ENCODE measurements at regions not wholly inside any gene's neighbourhood (a gene's known extent, or its start where the extent isn't known, plus 50 kb on each side); places are given as distances from the start of the nearest gene placed in this dataset.

- DNase-seq (no peak), ATAC-seq (no peak)
- H3K4me1 ChIP-seq = no peaks in the 10 kb centered on the region
- H3K27me3 ChIP-seq (ENCODE audit: low read depth) = no peaks in the 10 kb centered on the region
- TF ChIP-seq CTCF (IDR thresholded peaks at IDR 0.05) = no peak
- no peak overlapping the region for H3K27ac ChIP-seq
- no peaks in the 10 kb centered on the region for H3K36me3 ChIP-seq
- intact Hi-C loops (cut with DNase I) = no loop called here
- no peak overlapping the region for H3K4me3 ChIP-seq
- H3K9me3 ChIP-seq = no peaks in the 10 kb centered on the region
Measured at GRCh38 chrX:39595977-39596376, 501.8 kb downstream of the BCOR start.

GRCh38 chrX:39596437-39596836, 501.3 kb downstream of the BCOR start:
- ATAC-seq (no peak), DNase-seq (no peak)
- TF ChIP-seq CTCF (IDR thresholded peaks at IDR 0.05) = no peak
- H3K9me3 ChIP-seq = no peaks in the 10 kb centered on the region
- H3K27ac ChIP-seq = no peak overlapping the region
- H3K36me3 ChIP-seq = no peaks in the 10 kb centered on the region
- intact Hi-C loops (cut with DNase I) = no loop called here
- no peaks in the 10 kb centered on the region for H3K4me1 ChIP-seq
- no peak overlapping the region for H3K4me3 ChIP-seq
- H3K27me3 ChIP-seq (ENCODE audit: low read depth) = no peaks in the 10 kb centered on the region

- intact Hi-C loops (cut with DNase I) = no loop called here
- Histone ChIP-seq H3K9me3 (no peaks in the 10 kb centered on the region), H3K4me1 (no peaks in the 10 kb centered on the region), H3K27ac (no peak overlapping the region), H3K4me3 (no peak overlapping the region), H3K27me3 (ENCODE audit: low read depth) (no peaks in the 10 kb centered on the region), H3K36me3 (no peaks in the 10 kb centered on the region)
- ATAC-seq = no peak
- no peak for TF ChIP-seq CTCF (IDR thresholded peaks at IDR 0.05)
- no peak for DNase-seq
Measured at GRCh38 chrX:39599339-39599738, 498.4 kb downstream of the BCOR start.

- Histone ChIP-seq H3K4me3 (no peak overlapping the region), H3K27me3 (ENCODE audit: low read depth) (no peaks in the 10 kb centered on the region), H3K9me3 (no peaks in the 10 kb centered on the region), H3K4me1 (no peaks in the 10 kb centered on the region), H3K36me3 (no peaks in the 10 kb centered on the region), H3K27ac (no peak overlapping the region)
- no peak for ATAC-seq
- DNase-seq = no peak
- intact Hi-C loops (cut with DNase I) = no loop called here
- TF ChIP-seq CTCF (IDR thresholded peaks at IDR 0.05) = no peak
Measured at GRCh38 chrX:39600222-39600621, 497.5 kb downstream of the BCOR start.

GRCh38 chrX:39601231-39602177, 496.3 kb downstream of the BCOR start:
- Histone ChIP-seq H3K9me3 (no peaks in the 10 kb centered on the region), H3K27me3 (ENCODE audit: low read depth) (no peaks in the 10 kb centered on the region), H3K4me3 (no peak overlapping the region), H3K27ac (no peak overlapping the region), H3K4me1 (no peaks in the 10 kb centered on the region), H3K36me3 (no peaks in the 10 kb centered on the region)
- intact Hi-C loops (cut with DNase I) = no loop called here
- no peak for DNase-seq
- ATAC-seq = no peak
- TF ChIP-seq CTCF (IDR thresholded peaks at IDR 0.05) = no peak

All from lower lobe of right lung (tissue), 2 donors.